Activated effector memory CD4-positive, alpha-beta T cell treated with anti-CD3 and anti-CD28 coated beads, Interleukin-2, amount 50 U/mL, for 16 hours (primary cell): ENCODE measurements at regions not wholly inside any gene's neighbourhood (a gene's known extent, or its start where the extent isn't known, plus 50 kb on each side); places are given as distances from the start of the nearest gene placed in this dataset.
"Not testable (repeated sequence)": the region's sequence is repeated elsewhere in the genome, so short reads cannot be mapped to it uniquely, and the experiment has no call there.

ENCODE experiments used
- DNase-seq: peaks from one replicate; pipeline ENCODE4 v3.0.0-alpha.2; 2020

- peak; percentile 70 for DNase-seq
Observed at GRCh38 chr12:116687888-116688287, 50.0 kb downstream of the SPRING1 start.

- no peak for DNase-seq
Observed at GRCh38 chr12:116684891-116685290, 53.0 kb downstream of the SPRING1 start.

- DNase-seq: no peak
Observed at GRCh38 chr12:116677202-116677661, 60.6 kb downstream of the SPRING1 start.

GRCh38 chr12:116675339-116676107 is 62.3 kb downstream of the SPRING1 start:
- no peak for DNase-seq

- DNase-seq: no peak
Observed at GRCh38 chr12:116674643-116675183, 63.2 kb downstream of the SPRING1 start.

- DNase-seq: no peak
Observed at GRCh38 chr12:116673681-116674111, 64.2 kb downstream of the SPRING1 start.

GRCh38 chr12:116672842-116673516 is 64.9 kb downstream of the SPRING1 start:
- no peak for DNase-seq

GRCh38 chr12:116672010-116672409 is 65.9 kb downstream of the SPRING1 start:
- no peak for DNase-seq

- DNase-seq: no peak
Observed at GRCh38 chr12:116670859-116671258, 67.0 kb downstream of the SPRING1 start.

- no peak for DNase-seq
Observed at GRCh38 chr12:116667752-116668151, 70.1 kb downstream of the SPRING1 start.

GRCh38 chr12:116666829-116667228 is 71.0 kb downstream of the SPRING1 start:
- DNase-seq: not testable (repeated sequence)

- DNase-seq: no peak
Observed at GRCh38 chr12:116666305-116666673, 71.6 kb downstream of the SPRING1 start.

GRCh38 chr12:116665666-116666304 is 72.1 kb downstream of the SPRING1 start:
- no peak for DNase-seq

GRCh38 chr12:116664085-116664484 is 73.8 kb downstream of the SPRING1 start:
- DNase-seq: no peak

- DNase-seq: no peak
Observed at GRCh38 chr12:116662612-116663144, 75.2 kb downstream of the SPRING1 start.

- DNase-seq: no peak
Observed at GRCh38 chr12:116661341-116661740, 76.5 kb downstream of the SPRING1 start.

GRCh38 chr12:116660740-116661139 is 77.1 kb downstream of the SPRING1 start:
- DNase-seq: not testable (repeated sequence)

GRCh38 chr12:116659771-116660481 is 77.9 kb downstream of the SPRING1 start:
- no peak for DNase-seq

- no peak for DNase-seq
Observed at GRCh38 chr12:116657921-116658495, 79.9 kb downstream of the SPRING1 start.

- no peak for DNase-seq
Observed at GRCh38 chr12:116656306-116656705, 81.6 kb downstream of the SPRING1 start.

- DNase-seq: no peak
Observed at GRCh38 chr12:116654226-116654743, 83.6 kb downstream of the SPRING1 start.

GRCh38 chr12:116651089-116651488 is 86.8 kb downstream of the SPRING1 start:
- no peak for DNase-seq
